GM21367 (cell line): ENCODE measurements at regions not wholly inside any gene's neighbourhood (a gene's known extent, or its start where the extent isn't known, plus 50 kb on each side); places are given as distances from the start of the nearest gene placed in this dataset.

Experiments
- ATAC-seq: cut with Tn5 transposase; IDR thresholded peaks from one replicate; pipeline ENCODE4 v1.9.1; 2021; ENCODE audit not compliant: unreplicated experiment

DNA sequence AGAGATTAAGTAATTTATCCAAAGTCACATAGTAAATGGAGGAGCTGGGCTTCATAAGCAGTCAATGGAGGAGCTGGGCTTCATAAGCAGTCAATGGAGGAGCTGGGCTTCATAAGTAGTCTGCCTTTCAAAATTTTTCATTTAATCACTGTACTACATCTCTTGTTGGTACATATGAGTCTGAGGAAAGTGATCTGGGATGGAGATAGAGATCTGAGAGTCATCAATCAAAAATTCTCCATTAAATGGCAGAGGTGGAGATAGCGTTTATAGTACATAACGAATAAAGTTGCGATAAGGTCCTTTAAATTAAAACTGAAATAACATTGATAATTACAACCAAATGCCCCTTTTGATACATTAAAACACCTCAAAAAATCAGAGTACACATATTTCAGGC, 189.3 kb downstream of the KLF5 start:
- no peak for ATAC-seq

DNA sequence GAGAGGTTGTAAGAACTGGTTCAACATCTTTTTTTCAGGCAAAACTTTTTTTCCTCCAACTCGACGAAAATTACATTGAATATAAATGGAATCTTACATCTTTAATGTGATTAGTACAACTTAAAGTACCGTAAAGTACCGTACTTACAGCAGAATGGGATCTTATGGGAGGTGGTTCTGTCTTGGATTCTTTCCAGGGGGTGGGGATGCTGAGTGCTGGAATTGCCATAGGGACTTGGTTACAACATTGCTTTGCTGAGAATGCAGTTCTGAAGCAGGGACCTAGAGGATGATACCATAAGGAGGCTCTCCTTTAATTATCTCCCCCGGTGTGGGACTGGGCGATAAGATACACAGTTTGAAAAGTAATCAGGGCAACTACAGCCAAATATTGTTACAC, 186.4 kb downstream of the KLF5 start:
- ATAC-seq, result no peak

DNA sequence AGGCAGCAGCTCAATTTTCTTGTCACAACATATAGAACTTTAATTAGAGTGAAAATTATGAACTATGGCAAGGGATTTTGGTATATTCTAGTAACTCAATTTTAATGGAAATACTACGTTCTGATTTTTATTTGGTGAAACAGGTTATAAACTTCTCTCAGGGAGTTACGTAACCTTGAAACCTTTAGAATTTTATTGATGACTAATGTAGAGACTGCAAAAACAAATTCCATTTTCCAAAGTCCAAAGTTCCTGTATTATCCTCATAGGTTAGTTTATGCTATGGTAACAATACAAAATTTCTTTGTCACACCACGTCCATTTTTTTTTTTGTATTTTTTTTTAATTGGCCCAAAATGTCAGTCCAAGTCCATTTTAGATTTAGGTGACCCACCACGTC, 185.7 kb downstream of the KLF5 start:
- ATAC-seq, result no peak

DNA sequence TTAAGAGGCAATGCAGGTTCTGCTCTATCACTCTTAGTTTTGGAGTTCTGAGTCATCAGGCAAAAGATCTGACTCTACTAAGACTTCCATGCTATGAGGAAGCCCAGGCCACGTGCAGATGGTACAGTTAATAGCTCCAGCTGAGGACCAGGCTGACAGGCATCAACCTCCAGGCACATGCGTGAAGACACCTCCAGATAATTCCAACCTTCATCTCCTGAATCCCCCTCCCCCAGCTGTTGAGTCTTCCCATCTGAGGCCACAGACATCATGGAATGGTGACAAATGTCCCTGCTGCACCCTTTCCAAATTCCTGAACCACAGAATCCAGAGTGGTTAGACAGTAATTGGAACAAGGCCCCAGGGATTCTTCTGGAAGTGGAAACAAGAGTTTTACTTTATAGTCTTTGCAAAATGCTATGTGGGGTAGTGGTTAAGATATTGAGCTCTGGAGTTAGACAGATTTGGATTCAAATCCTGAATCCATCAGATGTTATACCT, 183.8 kb downstream of the KLF5 start:
- ATAC-seq, result no peak

DNA sequence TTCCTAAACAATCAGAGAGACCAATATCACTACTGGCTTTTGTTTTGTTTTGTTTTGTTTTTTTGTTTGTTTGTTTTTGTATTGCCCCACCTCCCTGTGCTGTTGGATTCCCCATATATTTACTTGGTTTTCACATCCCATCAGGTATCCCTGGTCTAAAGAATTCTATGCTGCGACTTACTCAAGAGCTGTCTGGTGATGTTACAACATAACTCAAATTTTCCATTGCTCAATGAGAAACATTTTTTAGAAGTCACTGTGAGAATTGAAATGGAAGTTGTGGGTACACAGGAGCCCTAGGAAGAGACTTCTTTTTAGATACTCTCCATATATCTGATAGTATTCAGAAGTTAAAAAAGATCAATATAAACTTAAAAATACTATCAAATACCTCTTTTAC, 181.4 kb downstream of the KLF5 start:
- no peak for ATAC-seq

DNA sequence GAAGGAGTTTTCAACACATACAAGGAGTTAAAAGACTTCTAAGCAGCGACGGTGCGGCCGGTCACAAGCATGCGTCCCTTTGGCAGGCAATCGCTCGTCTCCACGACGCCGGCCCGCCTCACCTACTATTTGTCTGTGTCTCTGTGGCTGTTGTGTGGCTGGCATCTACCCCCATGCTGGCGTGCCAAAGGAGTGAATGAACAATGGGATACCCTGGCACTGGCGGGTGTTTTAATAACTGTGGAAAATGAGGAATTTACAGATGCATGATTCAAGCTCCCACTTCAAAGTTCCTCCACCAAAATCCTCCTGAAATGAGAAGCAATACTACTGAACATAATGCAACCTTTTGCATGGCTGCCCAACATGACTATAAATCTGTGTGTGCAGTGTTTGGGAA, 176.6 kb downstream of the KLF5 start:
- no peak for ATAC-seq

DNA sequence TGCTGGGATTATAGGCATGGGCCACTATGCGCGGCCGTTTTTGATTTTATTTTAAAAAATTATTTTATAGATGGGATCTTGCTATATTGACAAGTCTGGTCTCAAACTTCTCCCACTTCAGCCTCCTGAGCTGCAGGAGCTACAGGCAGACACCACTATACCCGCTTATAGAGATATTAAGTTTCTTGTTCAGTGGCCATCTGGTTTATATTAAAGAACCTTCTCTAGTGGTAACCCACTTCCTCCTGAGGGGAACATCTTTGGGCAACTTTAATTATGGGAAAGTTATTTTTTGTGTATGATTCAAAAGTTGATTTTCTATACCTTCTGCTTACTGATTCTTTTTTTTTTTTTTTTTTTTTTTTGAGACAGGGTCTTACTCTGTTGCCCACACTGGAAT, 172.7 kb downstream of the KLF5 start:
- ATAC-seq, result no peak

DNA sequence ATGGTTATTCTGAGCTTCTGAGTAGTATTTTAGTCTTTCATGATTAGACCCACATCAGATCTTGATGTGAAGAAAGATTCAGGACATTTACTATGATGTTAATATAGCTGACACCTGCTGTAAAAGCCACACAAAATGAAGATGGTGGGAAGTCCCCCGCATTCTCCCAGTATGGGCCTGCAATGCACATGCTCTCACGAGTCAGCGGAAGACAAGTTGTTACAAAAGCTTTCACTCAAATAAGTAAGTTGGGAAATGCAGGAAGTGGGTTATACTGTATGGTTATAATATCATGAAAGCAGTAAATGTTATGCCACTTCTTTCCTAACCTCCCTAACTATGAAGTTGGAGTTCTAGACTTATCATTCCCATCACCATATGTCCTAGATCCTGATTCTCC, 171.9 kb downstream of the KLF5 start:
- ATAC-seq, result no peak

DNA sequence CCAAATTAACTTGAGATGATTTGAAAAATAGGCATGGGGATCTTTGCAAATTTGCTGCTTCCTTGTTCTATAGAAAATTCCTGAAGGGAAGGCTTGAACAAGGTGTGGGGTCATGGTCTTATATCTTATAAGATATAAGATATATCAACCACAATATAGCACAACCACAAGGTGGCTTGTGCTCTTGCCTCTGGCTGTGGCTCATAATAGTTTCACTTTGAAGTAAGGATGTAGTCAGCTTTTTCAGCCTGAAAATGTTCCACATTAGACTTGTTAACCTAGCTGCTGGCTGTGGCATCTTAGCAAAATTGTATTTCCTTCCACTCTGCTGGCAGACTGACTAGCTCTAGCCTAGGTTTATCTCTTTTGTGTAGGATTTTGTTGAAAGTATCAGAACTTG, 169.7 kb downstream of the KLF5 start:
- ATAC-seq, result no peak

DNA sequence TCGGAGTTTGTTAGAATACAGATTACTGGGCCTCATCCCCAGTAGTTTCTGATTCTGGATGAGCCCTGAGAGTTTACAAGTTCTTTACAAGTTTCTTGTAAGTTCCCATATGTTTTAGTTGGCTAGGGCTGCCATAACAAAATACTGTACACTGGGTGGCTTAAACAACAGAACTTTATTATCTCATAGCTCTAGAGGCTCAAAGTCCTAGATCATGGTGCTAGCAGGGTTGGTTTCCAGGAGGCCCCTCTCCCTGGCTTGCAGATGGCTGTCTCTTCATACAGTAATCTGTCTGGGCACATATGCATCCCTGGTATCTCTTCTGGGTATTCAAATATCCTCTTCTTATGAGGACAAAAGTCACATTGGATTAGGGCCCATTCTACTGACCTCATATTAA, 167.2 kb downstream of the KLF5 start:
- ATAC-seq, result no peak

DNA sequence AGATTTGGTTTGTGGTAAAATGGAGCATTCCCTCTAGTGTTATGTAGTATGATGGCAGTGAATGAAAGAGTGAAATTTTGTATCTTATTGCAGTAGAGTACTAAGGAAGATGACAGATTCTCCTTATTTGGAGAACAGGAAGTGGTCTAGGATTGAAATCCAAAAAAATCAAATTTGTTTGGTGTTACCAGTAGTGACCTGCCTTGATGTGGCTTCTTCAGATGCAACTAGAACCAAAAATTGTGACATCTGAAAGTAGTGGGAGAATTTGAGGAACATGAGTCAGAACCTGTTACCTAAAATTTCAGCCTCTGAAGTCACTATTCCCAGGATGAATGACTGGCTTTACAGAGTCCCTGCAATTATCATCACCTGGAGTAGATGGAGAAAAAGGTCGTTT, 165.9 kb downstream of the KLF5 start:
- no peak for ATAC-seq

DNA sequence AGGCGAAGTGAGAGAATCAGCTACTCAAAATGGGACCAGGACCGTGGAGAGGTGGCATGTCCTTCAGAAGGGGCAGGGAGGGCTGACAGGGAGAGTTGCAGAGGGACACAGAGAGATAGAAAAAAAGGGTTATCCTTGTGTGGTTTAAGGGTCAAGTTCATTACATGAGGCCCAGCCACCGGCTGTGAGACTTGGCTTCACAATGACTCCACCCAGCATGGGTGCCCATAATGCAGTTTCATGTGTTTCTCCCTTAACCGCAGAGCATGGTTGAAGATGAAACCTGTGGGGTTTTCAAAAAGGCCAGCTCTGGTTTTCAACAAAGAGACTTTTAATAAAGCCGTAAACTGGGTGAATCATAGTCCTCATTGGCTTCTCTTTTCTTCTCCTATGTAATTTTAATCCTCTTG, 164.6 kb downstream of the KLF5 start:
- ATAC-seq, result peak; percentile 72

DNA sequence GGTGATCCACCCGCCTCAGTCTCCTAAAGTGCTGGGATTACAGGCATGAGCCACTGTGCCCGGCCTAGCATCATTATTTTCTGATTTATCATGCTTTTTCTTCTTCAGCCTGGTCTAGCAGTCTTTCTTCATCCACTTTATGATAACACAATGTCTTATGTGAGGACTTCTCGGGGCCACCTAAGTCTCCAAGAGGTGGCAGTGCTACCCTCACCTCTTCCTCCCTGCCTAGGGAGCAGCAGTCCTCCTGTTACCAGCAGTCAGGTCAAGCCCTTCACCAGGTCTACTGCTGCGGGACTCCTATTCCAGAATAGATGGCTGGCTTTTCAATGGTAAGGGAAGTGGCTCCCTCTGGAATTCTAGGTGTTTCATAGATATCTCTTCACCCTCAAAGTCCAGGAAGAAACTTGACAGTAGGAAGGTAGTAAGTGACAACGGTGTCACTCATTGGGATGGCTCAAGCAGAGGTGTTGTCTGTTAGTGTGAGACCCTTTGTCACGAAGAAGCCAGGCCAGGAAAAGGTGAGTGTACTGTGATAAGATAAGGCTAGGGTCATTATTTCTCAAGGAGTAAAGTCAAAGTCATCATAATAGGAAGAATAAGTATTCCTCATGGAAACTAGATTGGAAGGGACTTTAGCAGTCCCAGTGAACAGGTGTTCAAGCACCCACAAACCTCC, 164.0 kb downstream of the KLF5 start:
- no peak for ATAC-seq

DNA sequence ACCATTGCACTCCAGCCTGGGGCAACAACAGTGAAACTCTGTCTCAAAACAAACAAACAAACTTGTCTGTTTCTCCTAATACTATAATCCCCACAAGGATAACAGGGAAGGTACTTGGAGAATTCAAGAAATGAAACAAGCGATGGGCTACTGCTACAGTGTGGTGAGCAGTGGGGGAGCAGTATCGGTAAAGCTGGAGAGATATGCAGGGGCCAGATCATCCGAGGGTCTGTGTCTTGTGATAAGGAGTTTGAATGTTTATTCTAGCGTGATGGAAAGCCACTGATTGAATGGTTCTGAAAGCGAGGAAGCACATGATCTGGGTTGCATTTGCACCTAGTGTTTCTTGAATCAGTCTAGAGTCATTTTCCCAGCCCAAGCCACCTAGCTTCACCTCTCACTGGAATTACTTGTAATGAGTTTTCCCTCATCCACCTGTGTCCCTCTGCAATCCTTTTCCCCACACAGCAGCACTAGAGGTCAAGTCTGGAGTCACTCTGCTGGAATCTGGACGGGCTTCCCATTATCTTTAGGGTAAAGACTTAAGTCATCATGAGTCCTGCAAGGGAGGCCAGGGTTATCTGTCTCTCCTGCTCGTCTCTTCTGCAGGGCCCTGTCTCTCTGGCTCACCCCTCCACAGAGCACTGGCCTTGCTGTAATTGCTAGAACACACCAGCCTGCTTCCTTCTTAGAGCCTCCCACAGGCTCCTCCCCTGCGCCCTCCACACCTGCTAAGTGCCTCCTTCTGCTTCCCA, 162.3 kb downstream of the KLF5 start:
- ATAC-seq, result no peak

DNA sequence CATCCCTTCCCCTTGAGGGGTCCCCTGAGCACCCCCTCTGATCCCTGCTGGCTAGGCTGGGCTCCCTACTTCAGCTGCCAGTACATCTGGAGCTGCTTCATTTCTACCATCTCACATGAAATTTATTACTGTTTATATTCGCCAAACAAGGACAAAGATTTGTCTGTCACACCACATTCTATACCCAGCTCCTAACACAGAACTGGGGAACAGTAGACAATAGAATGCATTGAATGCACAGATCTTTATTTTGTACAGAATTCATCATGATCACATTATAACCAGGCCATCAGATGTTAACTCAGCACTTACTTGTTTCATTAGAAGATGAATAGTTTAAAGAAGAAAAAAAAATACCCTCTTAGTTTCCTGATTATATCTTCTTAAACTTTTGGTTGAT, 159.4 kb downstream of the KLF5 start:
- ATAC-seq, result no peak

DNA sequence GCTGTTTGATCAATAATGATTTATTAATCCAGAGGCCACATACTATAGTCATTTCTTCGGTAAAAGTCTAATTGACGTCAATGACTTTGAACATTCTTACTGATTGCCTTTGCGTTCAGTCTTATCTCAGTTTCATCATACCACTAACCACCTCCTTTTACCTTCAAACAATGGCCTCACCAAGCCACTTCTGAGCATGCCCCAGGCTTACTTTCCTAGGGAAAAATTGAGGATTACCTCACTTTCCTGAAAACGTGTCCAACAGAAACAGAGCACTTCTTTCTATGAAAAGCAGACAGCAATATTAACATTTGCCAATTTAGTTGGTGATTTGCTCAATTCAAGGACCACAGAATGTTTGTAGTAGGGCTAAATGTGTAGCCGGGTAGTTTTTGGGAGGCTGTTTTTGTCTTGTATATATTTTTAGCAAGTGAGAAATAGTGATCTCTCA, 157.6 kb downstream of the KLF5 start:
- ATAC-seq, result no peak

DNA sequence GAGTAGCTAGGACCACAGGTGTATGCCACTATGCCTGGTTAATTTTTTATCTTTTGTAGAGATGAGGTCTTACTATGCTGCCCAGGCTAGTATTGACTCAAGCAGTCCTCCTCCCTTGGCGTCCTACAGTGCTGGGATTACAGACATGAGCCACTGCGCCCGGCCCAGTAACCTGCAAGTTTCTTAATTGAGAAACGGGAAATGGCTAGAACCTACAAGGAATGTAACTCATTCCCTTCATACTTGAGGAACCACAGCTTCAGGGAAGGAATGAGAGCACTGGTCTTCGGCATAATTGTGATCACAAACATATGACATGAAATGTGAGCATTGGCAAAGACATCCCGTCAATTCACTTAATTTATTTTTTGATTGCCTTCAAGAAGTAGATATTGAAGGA, 157.0 kb downstream of the KLF5 start:
- no peak for ATAC-seq

DNA sequence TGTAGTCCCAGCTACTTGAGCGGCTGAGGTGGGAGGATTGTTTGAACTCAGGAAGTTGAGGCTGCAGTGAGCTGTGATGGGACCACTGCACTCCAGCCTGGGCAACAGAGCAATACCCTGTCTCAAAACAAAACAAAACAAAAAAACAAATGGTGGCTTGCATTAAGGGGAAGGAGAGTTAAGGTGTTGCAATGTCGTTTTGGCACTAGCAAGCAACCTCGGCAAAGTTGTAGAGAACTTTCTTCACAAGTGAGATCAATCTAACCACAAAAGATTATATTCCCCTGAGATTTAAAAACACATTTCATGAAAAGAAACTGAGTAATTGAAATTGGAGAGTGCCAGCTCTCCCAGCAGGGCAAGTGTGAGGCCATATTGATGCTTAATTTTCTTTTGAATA, 153.7 kb downstream of the KLF5 start:
- ATAC-seq, result no peak

DNA sequence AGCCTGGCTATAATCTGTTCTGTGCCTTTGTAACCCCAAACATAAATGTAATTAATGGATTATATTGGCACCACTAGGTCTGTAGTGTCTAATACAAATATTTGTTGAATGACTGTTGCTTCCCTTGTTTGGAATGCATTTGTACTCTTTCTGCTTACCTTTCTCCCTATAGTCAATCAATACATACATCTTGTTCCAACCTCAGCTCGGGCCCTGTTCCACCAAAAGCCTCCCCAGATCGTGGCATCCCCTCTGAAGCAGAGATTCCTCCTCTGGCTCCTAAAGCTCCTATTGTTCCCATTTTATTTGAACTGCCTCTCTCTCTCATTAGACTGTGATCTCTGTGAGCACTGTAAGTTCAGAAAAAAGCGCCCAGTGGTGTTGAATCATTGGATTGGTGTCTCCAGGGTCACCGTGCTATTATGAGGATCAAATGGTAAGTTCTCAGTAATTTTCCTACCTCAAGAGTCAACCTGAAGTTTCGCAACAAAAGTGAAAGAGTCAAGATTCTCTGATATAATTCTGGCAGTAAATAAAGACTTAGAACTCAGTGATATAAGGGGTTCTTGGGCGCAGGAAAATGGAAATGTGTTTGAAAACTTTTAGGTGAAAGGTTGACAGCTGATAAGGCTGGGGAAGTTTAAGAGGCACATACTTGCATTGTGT, 151.5 kb downstream of the KLF5 start:
- no peak for ATAC-seq

DNA sequence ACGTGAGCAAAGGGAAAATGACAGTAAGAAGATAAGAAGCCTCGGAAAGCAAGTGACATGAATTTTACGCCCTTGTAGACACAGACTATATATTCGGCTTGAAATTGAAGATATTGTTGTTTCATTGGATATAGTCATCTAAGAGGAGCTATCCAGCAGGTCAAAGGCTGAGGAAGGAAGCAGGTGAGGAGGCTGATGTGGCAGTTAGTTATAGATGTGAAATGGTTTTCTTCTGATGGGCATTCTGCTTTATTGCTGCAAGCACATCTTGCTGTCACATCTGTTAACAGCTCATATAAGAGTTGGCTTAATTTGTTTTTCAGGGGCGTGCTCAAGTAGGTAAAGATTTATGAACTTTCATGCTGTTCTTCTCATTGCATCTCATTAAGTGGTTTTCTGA, 146.1 kb downstream of the KLF5 start:
- ATAC-seq, result no peak

DNA sequence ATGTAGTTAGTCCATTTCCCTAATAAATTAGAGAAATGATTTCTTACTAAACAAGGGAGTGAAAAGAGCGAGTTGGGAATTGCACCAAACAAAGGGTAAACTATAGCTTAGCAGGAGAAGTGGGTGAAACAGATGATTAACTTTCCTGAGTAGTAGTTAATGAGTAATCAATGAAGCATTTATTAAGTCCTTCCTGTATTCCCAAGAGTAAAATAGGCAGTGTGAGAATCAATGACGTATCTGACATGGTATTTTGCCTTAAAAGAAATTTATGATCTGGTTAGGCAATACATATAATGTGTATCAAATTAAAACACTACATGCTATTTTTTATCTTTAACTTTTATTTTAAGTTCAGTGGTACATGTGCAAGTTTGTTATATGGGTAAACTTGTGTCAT, 142.8 kb downstream of the KLF5 start:
- ATAC-seq, result no peak

DNA sequence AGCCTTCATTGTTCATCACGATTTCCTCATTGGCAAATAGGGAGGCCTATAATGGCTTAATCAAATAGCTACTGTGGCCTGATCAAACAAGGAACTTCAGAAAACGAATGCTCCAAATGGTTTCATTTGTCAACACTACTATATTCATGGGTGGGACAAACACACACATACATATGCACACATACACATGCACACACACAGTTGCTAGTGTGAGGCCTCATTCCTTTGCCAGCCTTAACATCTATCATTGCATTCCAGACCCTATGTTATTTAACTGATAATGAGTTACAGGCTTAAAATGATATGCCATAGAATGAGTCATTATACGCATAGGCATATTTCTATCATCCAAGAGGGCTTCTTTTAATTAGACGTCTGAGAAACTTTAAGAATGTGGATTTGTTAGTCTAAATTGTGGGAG, 140.2 kb downstream of the KLF5 start:
- no peak for ATAC-seq
